T-helper 22 cell (primary cell): ENCODE measurements at regions not wholly inside any gene's neighbourhood (a gene's known extent, or its start where the extent isn't known, plus 50 kb on each side); places are given as distances from the start of the nearest gene placed in this dataset.

Experiments used
- DNase-seq: peaks from one replicate; pipeline ENCODE4 v3.0.0-alpha.2; 2020; ENCODE audit warnings: low read depth

DNA sequence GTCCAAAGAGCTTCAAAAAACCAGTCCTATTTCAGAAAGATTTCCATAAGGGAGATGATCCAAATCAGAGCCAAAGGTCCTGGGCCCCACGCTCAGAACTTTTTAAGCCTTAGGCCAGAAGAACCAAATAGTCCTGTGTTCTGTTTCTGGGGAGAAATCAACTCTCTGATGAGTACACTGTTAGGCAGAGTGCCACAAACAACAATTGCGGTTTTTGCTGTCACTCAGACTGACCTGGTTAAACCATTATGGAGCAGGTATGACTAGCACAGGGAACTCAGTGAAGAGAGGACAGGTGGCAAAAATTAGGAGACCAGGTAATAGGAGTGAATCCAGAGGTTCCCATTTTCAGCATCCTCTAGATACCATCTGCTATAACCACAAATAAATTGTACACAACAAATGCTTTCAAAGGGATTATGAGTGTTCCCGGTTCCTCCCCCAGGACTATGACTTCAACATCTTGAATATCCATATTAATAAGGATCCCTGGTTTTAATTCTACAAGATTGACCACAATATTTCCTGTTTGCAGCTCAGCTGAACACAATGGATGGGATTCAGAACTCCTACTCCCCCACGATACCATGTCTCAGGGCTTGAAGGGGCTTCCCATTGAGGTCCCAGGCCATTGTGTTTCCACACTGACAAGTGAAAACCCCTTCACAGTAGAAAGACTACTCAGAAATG, 52.1 kb upstream of the FREM1 start:
- DNase-seq: no peak

GRCh38 chr9:14961372-14962068, 51.3 kb upstream of the FREM1 start:
- no peak for DNase-seq

DNA sequence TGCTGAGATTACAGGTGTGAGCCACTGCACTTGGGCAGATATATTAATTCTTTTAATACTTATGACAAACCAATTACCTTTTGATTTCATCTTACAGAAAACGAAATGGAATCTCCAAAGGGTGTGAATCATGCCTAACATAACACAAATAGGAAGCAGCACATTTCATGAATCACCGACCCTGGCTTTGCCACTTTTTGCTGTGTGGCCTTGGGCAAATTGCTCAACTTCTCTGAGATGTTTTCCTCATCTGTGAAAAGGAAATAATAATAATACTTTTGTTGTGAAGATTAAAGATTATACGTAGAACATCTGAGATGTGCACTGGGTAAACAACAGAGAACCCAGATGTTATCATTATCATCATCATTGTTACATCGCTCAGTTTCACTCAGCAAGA, 50.7 kb upstream of the FREM1 start:
- no peak for DNase-seq
